H9 (cell line): ENCODE measurements at regions not wholly inside any gene's neighbourhood (a gene's known extent, or its start where the extent isn't known, plus 50 kb on each side); places are given as distances from the start of the nearest gene placed in this dataset.

Source experiments
- DNase-seq: peaks from one replicate; pipeline ENCODE4 v3.0.0-alpha.2; 2017
- H2AFZ ChIP-seq: one replicate; pipeline ENCODE4 v1.6.1; 2013; ENCODE audit warnings: mild to moderate bottlenecking, low read length, control low read depth, moderate library complexity
- H2AK5ac ChIP-seq: 2 replicates; pipeline ENCODE4 v1.6.1; 2013; ENCODE audit warnings: low read length, control low read depth, mixed read lengths; ENCODE audit not compliant: insufficient read length
- H2BK120ac ChIP-seq: one replicate; pipeline ENCODE4 v1.6.1; 2013; ENCODE audit warnings: low read depth, mild to moderate bottlenecking, low read length, control low read depth, inconsistent platforms; ENCODE audit not compliant: poor library complexity, severe bottlenecking
- H2BK12ac ChIP-seq: 2 replicates; pipeline ENCODE4 v1.6.1; 2013; ENCODE audit warnings: low read length, control low read depth, mixed read lengths, low read depth; ENCODE audit not compliant: insufficient read length
- H2BK15ac ChIP-seq: 2 replicates; pipeline ENCODE4 v1.6.1; 2013; ENCODE audit warnings: low read depth, low read length, control low read depth
- H2BK20ac ChIP-seq: one replicate; pipeline ENCODE4 v1.6.1; 2013; ENCODE audit warnings: low read depth, mild to moderate bottlenecking, low read length, control low read depth, inconsistent platforms; ENCODE audit not compliant: poor library complexity, severe bottlenecking
- H2BK5ac ChIP-seq: 2 replicates; pipeline ENCODE4 v1.6.1; 2013; ENCODE audit warnings: low read length, control low read depth, mixed read lengths; ENCODE audit not compliant: insufficient read length
- H3K14ac ChIP-seq: 2 replicates; pipeline ENCODE4 v1.6.1; 2013; ENCODE audit warnings: low read length, control low read depth; ENCODE audit not compliant: insufficient read depth
- H3K18ac ChIP-seq: 2 replicates; pipeline ENCODE4 v1.6.1; 2013; ENCODE audit warnings: low read depth, mild to moderate bottlenecking, mixed read lengths, low read length, control low read depth; ENCODE audit not compliant: insufficient read length
- H3K23ac ChIP-seq: 2 replicates; pipeline ENCODE4 v1.6.1; 2013; ENCODE audit warnings: low read length, control low read depth, mixed read lengths, low read depth; ENCODE audit not compliant: insufficient read length
- H3K23me2 ChIP-seq: 2 replicates; pipeline ENCODE4 v1.6.1; 2013; ENCODE audit warnings: low read depth, mild to moderate bottlenecking, mixed read lengths, low read length, control low read depth; ENCODE audit not compliant: insufficient read length, poor library complexity, severe bottlenecking
- H3K27ac ChIP-seq: 2 replicates; pipeline ENCODE4 v1.5.1; 2013; ENCODE audit warnings: low read length, control low read depth, mixed read lengths, low read depth; ENCODE audit not compliant: insufficient read length
- H3K27me3 ChIP-seq: 2 replicates; pipeline ENCODE4 v1.6.1; 2013; ENCODE audit warnings: low read length, control low read depth, inconsistent platforms; ENCODE audit not compliant: insufficient read depth
- H3K4ac ChIP-seq: 2 replicates; pipeline ENCODE4 v1.6.1; 2013; ENCODE audit warnings: low read depth, mild to moderate bottlenecking, control low read depth, inconsistent platforms, low read length, moderate library complexity
- H3K4me1 ChIP-seq: 2 replicates; pipeline ENCODE4 v1.6.1; 2013; ENCODE audit warnings: low read length, control low read depth, inconsistent platforms; ENCODE audit not compliant: insufficient read depth
- H3K4me2 ChIP-seq: 2 replicates; pipeline ENCODE4 v1.6.1; 2013; ENCODE audit warnings: low read length, control low read depth, mixed read lengths; ENCODE audit not compliant: insufficient read length, insufficient read depth
- H3K56ac ChIP-seq: 2 replicates; pipeline ENCODE4 v1.6.1; 2013; ENCODE audit warnings: low read depth, mild to moderate bottlenecking, mixed read lengths, low read length, control low read depth; ENCODE audit not compliant: insufficient read length
- H3K79me1 ChIP-seq: 2 replicates; pipeline ENCODE4 v1.6.1; 2013; ENCODE audit warnings: low read depth, mild to moderate bottlenecking, moderate library complexity, low read length, control low read depth, inconsistent platforms; ENCODE audit not compliant: insufficient read depth, poor library complexity, severe bottlenecking
- H3K79me2 ChIP-seq: 2 replicates; pipeline ENCODE4 v1.6.1; 2013; ENCODE audit warnings: low read length, control low read depth, inconsistent platforms; ENCODE audit not compliant: insufficient read depth
- H3K9ac ChIP-seq: 2 replicates; pipeline ENCODE4 v1.6.1; 2013; ENCODE audit warnings: low read length, control low read depth, mixed read lengths; ENCODE audit not compliant: insufficient read length; ENCODE audit errors: extremely low read depth
- H3K9me3 ChIP-seq: one replicate; pipeline ENCODE4 v1.6.1; 2013; ENCODE audit warnings: low read depth, low read length, inconsistent platforms; ENCODE audit not compliant: control insufficient read depth
- H3T11ph ChIP-seq: one replicate; pipeline ENCODE4 v1.6.1; 2013; ENCODE audit warnings: mild to moderate bottlenecking, low read length, control low read depth, inconsistent platforms
- H4K20me1 ChIP-seq: one replicate; pipeline ENCODE4 v1.6.1; 2013; ENCODE audit not compliant: control insufficient read depth, insufficient read length, insufficient read depth
- H4K5ac ChIP-seq: 2 replicates; pipeline ENCODE4 v1.6.1; 2013; ENCODE audit warnings: low read depth, mild to moderate bottlenecking, mixed read lengths, low read length, control low read depth; ENCODE audit not compliant: insufficient read length
- H4K8ac ChIP-seq: replicated peaks from 2 replicates; pipeline ENCODE4 v1.6.1; 2013; ENCODE audit warnings: low read length, control low read depth, mixed read lengths, low read depth; ENCODE audit not compliant: insufficient read length
- H4K91ac ChIP-seq: 2 replicates; pipeline ENCODE4 v1.6.1; 2013; ENCODE audit warnings: low read depth, mild to moderate bottlenecking, moderate library complexity, mixed read lengths, low read length, control low read depth; ENCODE audit not compliant: insufficient read length
- H3K27ac Mint-ChIP-seq, 3 experiments: 2 replicates in 2 of 3; 3 replicates in 1 of 3; pipeline ENCODE4 v1.8.0; 2020 to 2021; ENCODE audit warnings: mixed read lengths in 3 of 3, mild to moderate bottlenecking in 1 of 3, moderate library complexity in 1 of 3
- H3K27me3 Mint-ChIP-seq: 2 replicates; pipeline ENCODE4 v1.8.0; 2021; ENCODE audit warnings: low read depth, mild to moderate bottlenecking, moderate library complexity, mixed read lengths
- H3K36me3 Mint-ChIP-seq, 3 experiments: 2 replicates in 2 of 3; 3 replicates in 1 of 3; pipeline ENCODE4 v1.8.0; 2020 to 2021; ENCODE audit warnings: low read depth in 3 of 3, mixed read lengths in 3 of 3; ENCODE audit not compliant: insufficient read depth in 1 of 3
- H3K4me1 Mint-ChIP-seq, 2 experiments: 2 replicates each; pipeline ENCODE4 v1.8.0; 2020; ENCODE audit warnings: mixed read lengths in 2 of 2
- H3K4me3 Mint-ChIP-seq, 2 experiments: 2 replicates in 1 of 2; 3 replicates in 1 of 2; pipeline ENCODE4 v1.8.0; 2020 to 2021; ENCODE audit warnings: mild to moderate bottlenecking in 2 of 2, mixed read lengths in 2 of 2, moderate library complexity in 1 of 2
- H3K9me3 Mint-ChIP-seq, 2 experiments: 2 replicates in 1 of 2; 3 replicates in 1 of 2; pipeline ENCODE4 v1.8.0; 2020; ENCODE audit warnings: mild to moderate bottlenecking in 2 of 2, mixed read lengths in 2 of 2, moderate library complexity in 1 of 2
- WGBS: extraction: QIAGEN DNeasy Blood & Tissue Kit; methylation state at CpG from one replicate; pipeline ENCODE4 v1.1.7; 2013; ENCODE audit warnings: missing lambda C conversion rate, low lambda C conversion rate, mixed read lengths; ENCODE audit not compliant: insufficient read length; ENCODE audit errors: extremely low coverage; 5-methylcytosine and 5-hydroxymethylcytosine counted together
- TF ChIP-seq, protein P1 (sequence below): fragments of 200-600 bp; sonication (generic); conservative IDR thresholded peaks from 3 replicates; pipeline ENCODE4 v1.8.0; 2021; ENCODE audit warnings: antibody characterized with exemption, mild to moderate bottlenecking

- H3K36me3 Mint-ChIP-seq, result peaks cover 3 to 8% (median 6%) of the 10 kb centered on the region in 3 experiments; a peak in 4 of 7 replicates
- H3K23ac ChIP-seq, result no peak overlapping the region
- no peak overlapping the region for H3K27ac ChIP-seq
- H3K9ac ChIP-seq, result no peak overlapping the region
- TF ChIP-seq, protein P1, sequence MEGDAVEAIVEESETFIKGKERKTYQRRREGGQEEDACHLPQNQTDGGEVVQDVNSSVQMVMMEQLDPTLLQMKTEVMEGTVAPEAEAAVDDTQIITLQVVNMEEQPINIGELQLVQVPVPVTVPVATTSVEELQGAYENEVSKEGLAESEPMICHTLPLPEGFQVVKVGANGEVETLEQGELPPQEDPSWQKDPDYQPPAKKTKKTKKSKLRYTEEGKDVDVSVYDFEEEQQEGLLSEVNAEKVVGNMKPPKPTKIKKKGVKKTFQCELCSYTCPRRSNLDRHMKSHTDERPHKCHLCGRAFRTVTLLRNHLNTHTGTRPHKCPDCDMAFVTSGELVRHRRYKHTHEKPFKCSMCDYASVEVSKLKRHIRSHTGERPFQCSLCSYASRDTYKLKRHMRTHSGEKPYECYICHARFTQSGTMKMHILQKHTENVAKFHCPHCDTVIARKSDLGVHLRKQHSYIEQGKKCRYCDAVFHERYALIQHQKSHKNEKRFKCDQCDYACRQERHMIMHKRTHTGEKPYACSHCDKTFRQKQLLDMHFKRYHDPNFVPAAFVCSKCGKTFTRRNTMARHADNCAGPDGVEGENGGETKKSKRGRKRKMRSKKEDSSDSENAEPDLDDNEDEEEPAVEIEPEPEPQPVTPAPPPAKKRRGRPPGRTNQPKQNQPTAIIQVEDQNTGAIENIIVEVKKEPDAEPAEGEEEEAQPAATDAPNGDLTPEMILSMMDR, result no peak
- H2BK5ac ChIP-seq, result no peak overlapping the region
- no peak overlapping the region for H3K27ac Mint-ChIP-seq
- no peaks in the 10 kb centered on the region for H3K23me2 ChIP-seq
- no peak overlapping the region for H4K5ac ChIP-seq
- H3K27me3 Mint-ChIP-seq, result peaks cover 22% of the 10 kb centered on the region
- H2AK5ac ChIP-seq, result no peak overlapping the region
- no peaks in the 10 kb centered on the region for H3K4me1 ChIP-seq
- H4K20me1 ChIP-seq, result no peaks in the 10 kb centered on the region
- H2BK20ac ChIP-seq, result no peak overlapping the region
- no peaks in the 10 kb centered on the region for H3K27me3 ChIP-seq
- no peak overlapping the region for H2AFZ ChIP-seq
- H4K91ac ChIP-seq, result no peak overlapping the region
- H3T11ph ChIP-seq, result no peak overlapping the region
- H3K9me3 ChIP-seq, result peaks cover 4% of the 10 kb centered on the region
- H2BK120ac ChIP-seq, result no peak overlapping the region
- H3K9me3 Mint-ChIP-seq, result peaks cover 26 to 28% of the 10 kb centered on the region in 2 experiments
- no peak overlapping the region for H2BK15ac ChIP-seq
- no peak overlapping the region for H4K8ac ChIP-seq
- H3K14ac ChIP-seq, result no peak overlapping the region
- no peak overlapping the region for H3K18ac ChIP-seq
- no CpG with 5 or more reads among the region's 10 CpGs for WGBS
- H3K4ac ChIP-seq, result no peak overlapping the region
- no peak overlapping the region for H3K56ac ChIP-seq
- H2BK12ac ChIP-seq, result no peak overlapping the region
- H3K79me1 ChIP-seq, result no peaks in the 10 kb centered on the region
- H3K4me2 ChIP-seq, result no peak overlapping the region
- H3K4me1 Mint-ChIP-seq, result no peaks in the 10 kb centered on the region
- H3K4me3 Mint-ChIP-seq, result no peak overlapping the region
- no peak for DNase-seq
- no peaks in the 10 kb centered on the region for H3K79me2 ChIP-seq
Measured at GRCh38 chr2:238997684-238998083, 149.8 kb downstream of the TWIST2 start.
